Tibial nerve (tissue), 4 donors: ENCODE measurements at regions not wholly inside any gene's neighbourhood (a gene's known extent, or its start where the extent isn't known, plus 50 kb on each side); places are given as distances from the start of the nearest gene placed in this dataset.

Source experiments
- EP300 ChIP-seq, 2 donors: sonication (generic); formaldehyde crosslinking; IDR thresholded peaks; one replicate each; pipeline ENCODE4 v1.6.1; 2017; ENCODE audit warnings: antibody characterized with exemption in 2 of 2, mild to moderate bottlenecking in 1 of 2
- POLR2A ChIP-seq, 2 donors: fragments of 450-650 bp; IDR thresholded peaks; one replicate each; pipeline ENCODE4 v1.6.1; 2017; ENCODE audit warnings: antibody characterized with exemption in 2 of 2, mild to moderate bottlenecking in 2 of 2, moderate library complexity in 2 of 2
- TF ChIP-seq, protein P1 (sequence below), 5 experiments: fragments of 200-600 bp in 3 of 5; fragments of 450-650 bp in 2 of 5; sonication (generic) in 3 of 5; IDR thresholded peaks; one replicate each; pipeline ENCODE4 v1.5.1; 2016 to 2019; ENCODE audit warnings: antibody characterized with exemption in 5 of 5, mild to moderate bottlenecking in 3 of 5, moderate library complexity in 2 of 5

DNA sequence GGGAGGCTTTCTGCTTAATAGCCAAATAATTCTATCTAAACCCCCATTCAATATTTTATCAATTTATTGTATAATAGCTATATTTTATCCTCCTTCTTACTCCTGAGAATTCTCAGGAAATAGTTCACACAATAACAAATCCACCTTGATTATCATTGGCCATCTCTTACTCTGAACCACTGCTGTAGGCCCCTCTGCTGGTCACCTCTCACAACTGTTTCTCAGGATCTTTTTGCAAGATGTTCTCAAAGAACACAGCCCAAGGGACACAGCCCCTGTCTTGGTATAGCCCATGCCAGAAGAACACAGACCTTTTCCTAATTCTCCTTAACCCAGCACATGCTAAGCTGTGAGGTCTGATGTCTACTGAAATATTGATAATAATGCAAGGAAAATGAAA lies 74.9 kb upstream of the HTR4 start:
- TF ChIP-seq, protein P1, sequence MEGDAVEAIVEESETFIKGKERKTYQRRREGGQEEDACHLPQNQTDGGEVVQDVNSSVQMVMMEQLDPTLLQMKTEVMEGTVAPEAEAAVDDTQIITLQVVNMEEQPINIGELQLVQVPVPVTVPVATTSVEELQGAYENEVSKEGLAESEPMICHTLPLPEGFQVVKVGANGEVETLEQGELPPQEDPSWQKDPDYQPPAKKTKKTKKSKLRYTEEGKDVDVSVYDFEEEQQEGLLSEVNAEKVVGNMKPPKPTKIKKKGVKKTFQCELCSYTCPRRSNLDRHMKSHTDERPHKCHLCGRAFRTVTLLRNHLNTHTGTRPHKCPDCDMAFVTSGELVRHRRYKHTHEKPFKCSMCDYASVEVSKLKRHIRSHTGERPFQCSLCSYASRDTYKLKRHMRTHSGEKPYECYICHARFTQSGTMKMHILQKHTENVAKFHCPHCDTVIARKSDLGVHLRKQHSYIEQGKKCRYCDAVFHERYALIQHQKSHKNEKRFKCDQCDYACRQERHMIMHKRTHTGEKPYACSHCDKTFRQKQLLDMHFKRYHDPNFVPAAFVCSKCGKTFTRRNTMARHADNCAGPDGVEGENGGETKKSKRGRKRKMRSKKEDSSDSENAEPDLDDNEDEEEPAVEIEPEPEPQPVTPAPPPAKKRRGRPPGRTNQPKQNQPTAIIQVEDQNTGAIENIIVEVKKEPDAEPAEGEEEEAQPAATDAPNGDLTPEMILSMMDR (IDR thresholded peaks at IDR 0.05): peak in 1 of 5 experiments; percentile 3
- TF ChIP-seq POLR2A (IDR thresholded peaks at IDR 0.05) (no peak), EP300 (IDR thresholded peaks at IDR 0.05) (no peak)
